ENCODE measurements at regions not wholly inside any gene's neighbourhood (a gene's known extent, or its start where the extent isn't known, plus 50 kb on each side); places are given as distances from the start of the nearest gene placed in this dataset.

- FAIRE-seq, result no peak
Measured at GRCh38 chr6:150729188-150729748, 129.6 kb downstream of the PLEKHG1 start.

GRCh38 chr6:150730801-150731457 is 131.2 kb downstream of the PLEKHG1 start:
- DNase-seq (ENCODE audit: insufficient read length, low spot score) (no peak), FAIRE-seq (no peak)
- TF ChIP-seq POLR2A (IDR thresholded peaks at IDR 0.05; ENCODE audit: low read depth, low read length), result no peak

More at GRCh38 chr6:150729188-150729748, 129.6 kb downstream of the PLEKHG1 start:
- no peak for TF ChIP-seq POLR2A (IDR thresholded peaks at IDR 0.05; ENCODE audit: low read depth, low read length)
- DNase-seq (ENCODE audit: insufficient read length, low spot score), result no peak

GRCh38 chr6:150732765-150733539 is 132.6 kb upstream of the MTHFD1L start:
- DNase-seq (ENCODE audit: insufficient read length, low spot score), result no peak
- TF ChIP-seq POLR2A (IDR thresholded peaks at IDR 0.05; ENCODE audit: low read depth, low read length), result no peak
- no peak for FAIRE-seq

- FAIRE-seq, result no peak
Measured at GRCh38 chr6:150733726-150734125, 131.8 kb upstream of the MTHFD1L start.

GRCh38 chr6:150734235-150734634 is 131.3 kb upstream of the MTHFD1L start:
- no peak for TF ChIP-seq POLR2A (IDR thresholded peaks at IDR 0.05; ENCODE audit: low read depth, low read length)
- FAIRE-seq (no peak), DNase-seq (ENCODE audit: insufficient read length, low spot score) (no peak)

More at GRCh38 chr6:150733726-150734125, 131.8 kb upstream of the MTHFD1L start:
- DNase-seq (ENCODE audit: insufficient read length, low spot score), result no peak
- no peak for TF ChIP-seq POLR2A (IDR thresholded peaks at IDR 0.05; ENCODE audit: low read depth, low read length)

- no peak for TF ChIP-seq POLR2A (IDR thresholded peaks at IDR 0.05; ENCODE audit: low read depth, low read length)
- DNase-seq (ENCODE audit: insufficient read length, low spot score), result no peak
- no peak for FAIRE-seq
Measured at GRCh38 chr6:150735341-150735851, 130.1 kb upstream of the MTHFD1L start.

GRCh38 chr6:150738092-150738629 is 127.3 kb upstream of the MTHFD1L start:
- no peak for TF ChIP-seq POLR2A (IDR thresholded peaks at IDR 0.05; ENCODE audit: low read depth, low read length)
- DNase-seq (ENCODE audit: insufficient read length, low spot score) (no peak), FAIRE-seq (no peak)

- FAIRE-seq, result no peak
- no peak for DNase-seq (ENCODE audit: insufficient read length, low spot score)
- TF ChIP-seq POLR2A (IDR thresholded peaks at IDR 0.05; ENCODE audit: low read depth, low read length), result no peak
Measured at GRCh38 chr6:150739711-150740349, 125.7 kb upstream of the MTHFD1L start.

GRCh38 chr6:150740453-150740852 is 125.0 kb upstream of the MTHFD1L start:
- no peak for TF ChIP-seq POLR2A (IDR thresholded peaks at IDR 0.05; ENCODE audit: low read depth, low read length)
- no peak for DNase-seq (ENCODE audit: insufficient read length, low spot score)
- no peak for FAIRE-seq

- no peak for FAIRE-seq
- DNase-seq (ENCODE audit: insufficient read length, low spot score), result no peak
- no peak for TF ChIP-seq POLR2A (IDR thresholded peaks at IDR 0.05; ENCODE audit: low read depth, low read length)
Measured at GRCh38 chr6:150741633-150742200, 123.8 kb upstream of the MTHFD1L start.

GRCh38 chr6:150744522-150745260 is 120.8 kb upstream of the MTHFD1L start:
- TF ChIP-seq POLR2A (IDR thresholded peaks at IDR 0.05; ENCODE audit: low read depth, low read length), result no peak
- DNase-seq (ENCODE audit: insufficient read length, low spot score) (no peak), FAIRE-seq (no peak)

GRCh38 chr6:150745896-150746295 is 119.6 kb upstream of the MTHFD1L start:
- FAIRE-seq (no peak), DNase-seq (ENCODE audit: insufficient read length, low spot score) (no peak)
- TF ChIP-seq POLR2A (IDR thresholded peaks at IDR 0.05; ENCODE audit: low read depth, low read length), result no peak

GRCh38 chr6:150747155-150747554 is 118.3 kb upstream of the MTHFD1L start:
- no peak for FAIRE-seq
- no peak for DNase-seq (ENCODE audit: insufficient read length, low spot score)
- no peak for TF ChIP-seq POLR2A (IDR thresholded peaks at IDR 0.05; ENCODE audit: low read depth, low read length)
